Right renal pelvis (tissue), 4 donors: ENCODE measurements at regions not wholly inside any gene's neighbourhood (a gene's known extent, or its start where the extent isn't known, plus 50 kb on each side); places are given as distances from the start of the nearest gene placed in this dataset.
"Not testable (repeated sequence)": the region's sequence is repeated elsewhere in the genome, so short reads cannot be mapped to it uniquely, and the experiment has no call there.

Experiments used
- DNase-seq, 4 donors: peaks; one replicate each; pipeline ENCODE4 v3.0.0-alpha.2; 2013; ENCODE audit warnings: low read depth in 4 of 4, low spot score in 3 of 4, missing footprints in 1 of 4

- no peak for DNase-seq
Observed at GRCh38 chr12:83462419-83462818, 775.7 kb downstream of the TMTC2 start.

GRCh38 chr12:83461336-83461935, 774.7 kb downstream of the TMTC2 start:
- DNase-seq = no peak

DNA sequence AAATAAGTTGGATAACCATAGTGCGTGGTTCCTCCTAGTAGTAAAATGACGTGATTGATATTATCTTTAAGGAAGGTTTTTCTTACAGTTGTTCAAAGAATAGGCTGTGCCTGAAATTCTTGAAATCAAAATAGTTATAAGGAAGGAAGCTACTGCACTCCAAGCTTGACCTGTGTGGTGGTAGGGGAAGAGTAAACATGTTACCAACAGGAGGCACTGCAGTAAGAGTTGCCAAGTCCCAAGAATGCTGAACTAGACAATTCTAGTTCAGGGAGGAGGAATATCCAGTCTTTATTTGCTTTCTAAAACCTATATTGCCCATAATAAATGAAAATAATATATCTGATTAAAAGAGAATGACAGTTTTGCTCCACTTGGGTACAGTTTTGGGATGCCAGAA, 764.5 kb downstream of the TMTC2 start:
- no peak for DNase-seq

- DNase-seq = no peak
Observed at GRCh38 chr12:83434600-83434999, 747.9 kb downstream of the TMTC2 start.

GRCh38 chr12:83432176-83432719, 745.5 kb downstream of the TMTC2 start:
- no peak for DNase-seq

- DNase-seq = not testable (repeated sequence)
Observed at GRCh38 chr12:83427586-83428136, 741.0 kb downstream of the TMTC2 start.

DNA sequence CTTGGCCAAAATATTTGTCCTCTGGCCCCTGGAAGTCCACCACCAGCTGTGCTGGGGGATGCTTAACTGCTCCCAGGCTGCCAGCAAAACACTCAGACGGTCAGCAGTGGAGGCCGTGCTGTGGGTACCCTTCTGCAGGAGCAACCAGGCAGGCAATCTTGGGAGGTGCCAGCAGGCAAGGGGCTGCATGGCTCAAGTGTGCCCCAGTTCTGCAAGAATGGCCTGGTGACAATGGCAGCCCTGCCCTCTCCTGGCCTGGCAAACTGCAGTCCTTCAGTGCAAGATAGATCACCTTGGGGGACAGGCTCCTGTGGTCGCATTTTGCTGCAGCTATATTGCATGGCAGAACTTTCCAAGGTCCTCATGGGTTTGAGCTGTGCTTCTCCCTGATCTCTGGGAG, 728.3 kb downstream of the TMTC2 start:
- DNase-seq = no peak

GRCh38 chr12:83408851-83409250, 722.1 kb downstream of the TMTC2 start:
- no peak for DNase-seq

DNA sequence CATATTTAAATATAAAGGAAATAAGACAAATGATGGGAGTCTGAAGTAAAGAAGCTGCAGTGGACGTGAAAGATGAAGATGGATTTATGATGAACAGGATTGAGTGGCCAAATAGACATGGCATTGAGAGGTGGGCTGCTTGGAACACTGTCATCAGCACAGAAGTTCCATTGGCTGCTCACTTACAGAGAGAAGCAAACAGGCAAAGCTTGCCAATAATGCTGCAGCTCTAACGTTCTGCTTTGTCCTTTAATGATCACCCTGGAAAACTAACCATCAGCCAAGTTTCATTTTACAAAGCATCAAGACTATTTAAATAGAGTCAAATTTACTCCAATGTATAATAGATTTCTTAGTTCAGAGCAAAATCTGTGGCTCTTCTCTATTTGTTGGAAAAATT, 721.4 kb downstream of the TMTC2 start:
- DNase-seq = no peak

- DNase-seq = no peak
Observed at GRCh38 chr12:83404521-83404920, 717.8 kb downstream of the TMTC2 start.

- no peak for DNase-seq
Observed at GRCh38 chr12:83390186-83390585, 703.5 kb downstream of the TMTC2 start.

GRCh38 chr12:83389237-83389996, 702.7 kb downstream of the TMTC2 start:
- DNase-seq = no peak

DNA sequence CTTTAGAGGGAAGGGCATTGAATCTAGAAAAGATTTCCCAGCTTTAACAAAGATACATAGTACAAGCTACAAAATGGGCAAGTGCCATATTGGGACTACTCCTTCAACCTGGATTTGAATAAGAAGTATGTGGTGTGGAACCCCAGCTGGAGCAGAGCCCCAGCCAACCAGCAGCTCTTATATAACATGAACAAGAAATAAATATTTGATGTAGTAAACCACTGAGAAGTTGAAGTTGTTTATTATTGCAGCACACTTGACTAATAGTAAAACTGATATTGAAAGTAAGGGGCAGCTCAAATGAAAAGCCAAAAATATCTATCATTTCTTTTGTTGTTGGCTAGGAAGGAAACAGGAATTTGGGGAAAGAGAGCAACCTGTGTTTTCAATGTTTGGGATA, 701.8 kb downstream of the TMTC2 start:
- DNase-seq = no peak

DNA sequence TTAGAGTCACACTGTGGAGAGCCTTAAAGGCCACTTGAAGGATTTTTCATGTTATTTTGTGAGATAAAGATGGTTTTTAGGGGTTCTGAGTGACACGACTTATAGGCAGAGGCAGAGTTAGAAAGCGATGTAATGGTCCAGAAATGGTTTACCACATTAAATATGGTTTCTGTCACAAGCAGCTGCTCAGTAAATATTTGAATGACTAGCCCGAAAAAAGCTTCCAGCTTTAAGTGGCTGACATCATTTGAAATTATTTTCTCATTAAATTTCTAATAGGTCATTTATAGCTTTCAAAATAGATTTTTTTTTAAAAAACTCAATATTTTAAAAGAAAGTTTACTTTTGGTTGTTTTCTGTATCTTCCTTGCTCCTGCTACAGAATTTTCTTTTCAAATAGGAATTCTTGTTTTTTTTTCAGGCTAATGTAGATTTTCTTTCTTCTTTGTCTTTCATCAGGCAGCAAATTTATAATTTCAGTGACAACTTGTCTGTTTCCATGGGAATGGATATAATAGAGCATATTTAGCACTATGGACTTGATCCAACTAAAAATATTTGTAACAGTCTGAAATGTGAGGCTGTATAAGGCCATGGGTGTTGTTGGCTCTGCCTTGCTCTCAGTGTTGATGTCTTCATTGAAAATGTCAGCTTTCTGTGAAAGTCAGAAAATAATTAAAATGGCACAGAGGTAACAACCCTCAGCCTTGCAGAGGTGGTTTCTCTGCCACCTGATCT, 700.0 kb downstream of the TMTC2 start:
- DNase-seq = no peak

DNA sequence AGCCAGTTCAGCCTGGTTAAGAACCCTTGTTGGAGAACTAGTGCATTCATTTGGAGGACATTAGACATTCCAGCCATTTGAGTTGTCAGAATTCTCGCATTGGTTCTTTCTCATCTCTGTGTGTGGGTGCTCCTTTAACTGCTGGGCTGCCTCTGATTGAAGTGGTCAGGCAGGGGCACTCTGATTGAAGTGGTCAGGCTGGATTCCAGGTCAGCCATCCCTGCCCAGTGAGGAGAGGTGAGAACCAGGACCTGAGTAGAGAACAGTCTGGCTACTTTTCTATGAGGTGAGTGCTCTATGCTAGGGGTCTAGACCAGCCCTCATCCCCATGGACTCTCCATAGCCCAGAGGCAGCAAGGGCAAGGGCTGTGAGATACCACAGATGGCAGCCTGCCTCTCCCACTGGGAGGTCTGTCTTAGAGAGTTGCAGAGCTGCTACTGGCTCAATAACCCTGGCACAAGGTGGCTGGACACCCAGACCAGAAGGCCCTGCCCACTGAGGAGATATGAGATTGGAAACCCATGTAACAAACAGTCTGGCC, 691.6 kb downstream of the TMTC2 start:
- DNase-seq = no peak

DNA sequence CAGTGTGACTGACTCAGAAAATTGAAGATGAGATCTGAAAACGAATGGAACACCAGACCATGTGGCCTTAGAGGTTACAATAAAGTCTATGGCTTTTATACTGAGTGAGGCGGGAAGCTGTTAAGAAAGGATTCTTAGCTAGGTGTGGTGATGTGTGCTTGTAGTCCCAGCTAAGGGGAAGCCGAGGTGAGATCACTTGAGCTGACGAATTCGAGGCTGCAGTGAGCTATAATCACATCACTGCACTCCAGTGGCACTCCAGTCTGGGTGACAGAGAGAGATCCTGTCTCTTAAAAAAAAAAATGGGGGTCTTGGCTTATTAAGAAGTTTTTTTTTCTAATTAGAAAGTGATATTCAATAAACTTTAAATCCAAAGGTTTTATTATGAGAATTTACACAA, 678.6 kb downstream of the TMTC2 start:
- no peak for DNase-seq

DNA sequence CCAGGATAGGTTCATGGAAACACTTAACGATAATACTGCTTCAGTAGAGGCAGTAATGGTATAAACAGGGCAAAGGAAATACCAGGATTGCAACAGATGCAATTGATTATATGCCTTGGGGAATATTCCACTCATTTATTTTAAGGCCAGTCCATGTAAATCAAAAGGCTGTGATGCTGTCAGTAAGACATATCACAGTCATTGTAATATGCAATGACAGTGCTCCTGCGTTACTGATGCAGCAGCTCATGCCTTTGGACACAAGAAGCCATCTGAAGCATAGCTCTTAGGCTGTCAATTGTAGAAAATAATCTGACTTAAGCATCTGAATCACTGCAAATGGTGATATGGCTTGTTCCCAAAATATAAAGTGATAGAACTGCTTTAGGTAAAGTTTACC, 674.8 kb downstream of the TMTC2 start:
- DNase-seq = no peak

GRCh38 chr12:83361071-83361470, 674.4 kb downstream of the TMTC2 start:
- no peak for DNase-seq

DNA sequence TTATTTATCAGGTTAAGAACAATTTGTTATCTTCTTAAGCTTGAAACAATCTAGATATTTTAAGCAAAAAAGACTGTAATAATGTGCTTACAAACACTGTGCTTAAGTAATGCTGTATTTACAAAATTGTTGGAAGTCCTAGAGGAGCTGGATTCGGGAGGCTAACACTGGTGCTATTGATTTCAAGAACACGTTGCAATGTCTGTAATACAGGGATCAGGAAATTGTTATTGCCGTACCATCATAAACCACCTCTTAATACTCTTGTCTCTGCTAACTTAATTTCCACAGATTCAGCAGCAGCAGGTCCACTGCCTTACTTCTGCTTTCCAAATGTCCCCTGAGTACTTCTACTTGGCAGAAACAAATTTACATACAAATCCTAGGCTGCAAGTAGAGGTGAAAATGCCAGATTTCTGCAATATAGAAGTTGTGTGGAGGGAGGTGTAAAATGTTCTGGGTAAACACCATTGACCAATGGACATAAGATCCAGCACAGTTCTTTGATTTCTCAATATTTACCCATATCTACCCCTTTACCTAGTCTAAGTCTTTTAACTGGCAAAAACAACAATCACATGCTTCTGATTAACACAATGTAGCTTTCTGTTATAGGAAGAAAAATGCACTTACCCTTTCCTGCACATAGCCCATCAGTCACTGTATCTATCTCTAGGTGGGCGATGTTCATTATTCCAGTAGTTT, 663.4 kb downstream of the TMTC2 start:
- DNase-seq = no peak

DNA sequence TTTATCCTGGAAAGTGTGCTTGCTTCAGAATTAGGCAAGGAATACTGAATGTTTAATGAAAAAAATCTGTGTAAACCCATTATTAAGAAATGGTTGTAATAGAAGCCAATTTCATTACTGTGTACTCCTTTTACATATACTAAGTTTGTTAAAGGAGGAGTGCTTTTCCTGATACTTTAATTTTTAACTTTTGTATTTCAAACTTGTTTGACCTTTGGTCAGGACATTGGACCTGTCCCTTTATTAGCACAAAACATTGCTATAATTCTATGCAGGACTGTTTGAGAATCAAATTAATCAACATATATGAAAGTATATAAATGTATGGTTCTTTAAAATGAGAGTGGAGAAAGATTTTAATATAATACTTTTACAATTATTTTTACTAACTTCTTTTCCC, 659.6 kb downstream of the TMTC2 start:
- DNase-seq = no peak
